Left lung (tissue), 4 donors: ENCODE measurements at regions not wholly inside any gene's neighbourhood (a gene's known extent, or its start where the extent isn't known, plus 50 kb on each side); places are given as distances from the start of the nearest gene placed in this dataset.

Experiments
- ATAC-seq: fragments of 200-7000 bp; cut with Tn5 transposase; one replicate; pipeline ENCODE4 v1.9.1; 2020; ENCODE audit warnings: moderate library complexity
- DNase-seq, 4 donors: peaks; one replicate each; pipeline ENCODE4 v3.0.0-alpha.2; 2013 to 2020
- H3K27ac ChIP-seq, 2 donors: fragments of 200-600 bp; sonication (generic) in 1 of 2; one replicate each; pipeline versions ENCODE4 v1.5.0 to v1.8.0; 2020 to 2021
- H3K27me3 ChIP-seq, 2 donors: fragments of 200-600 bp; sonication (generic) in 1 of 2; one replicate each; pipeline versions ENCODE4 v1.5.0 to v1.8.0; 2020 to 2021
- H3K36me3 ChIP-seq, 2 donors: fragments of 200-600 bp; sonication (generic) in 1 of 2; one replicate each; pipeline versions ENCODE4 v1.5.0 to v1.8.0; 2020 to 2021
- H3K4me1 ChIP-seq, 2 donors: fragments of 200-600 bp; one replicate each; pipeline ENCODE4 v1.8.0; 2021
- H3K4me3 ChIP-seq, 2 donors: fragments of 200-600 bp; sonication (generic) in 1 of 2; one replicate each; pipeline versions ENCODE4 v1.5.0 to v1.8.0; 2020 to 2021; ENCODE audit warnings: mild to moderate bottlenecking in 1 of 2
- H3K9me3 ChIP-seq, 2 donors: fragments of 200-600 bp; sonication (generic) in 1 of 2; one replicate each; pipeline versions ENCODE4 v1.5.0 to v1.8.0; 2020 to 2021
- intact Hi-C, 2 donors: fragments of 100-400 bp; cut with DNase I; formaldehyde crosslinking; loops; one replicate each; pipeline versions ENCODE4 v1.11.2 to v1.14.2; 2022
- TF ChIP-seq, protein P1 (sequence below), 2 donors: fragments of 200-600 bp; sonication (generic) in 1 of 2; IDR thresholded peaks; one replicate each; pipeline versions ENCODE4 v1.5.0 to v1.8.0; 2021; ENCODE audit warnings: antibody characterized with exemption in 2 of 2
- donor health status: DM: no; HTN: yes; CAD: no.
- donor health status: DM: no; HTN: no; CAD: no.

DNA sequence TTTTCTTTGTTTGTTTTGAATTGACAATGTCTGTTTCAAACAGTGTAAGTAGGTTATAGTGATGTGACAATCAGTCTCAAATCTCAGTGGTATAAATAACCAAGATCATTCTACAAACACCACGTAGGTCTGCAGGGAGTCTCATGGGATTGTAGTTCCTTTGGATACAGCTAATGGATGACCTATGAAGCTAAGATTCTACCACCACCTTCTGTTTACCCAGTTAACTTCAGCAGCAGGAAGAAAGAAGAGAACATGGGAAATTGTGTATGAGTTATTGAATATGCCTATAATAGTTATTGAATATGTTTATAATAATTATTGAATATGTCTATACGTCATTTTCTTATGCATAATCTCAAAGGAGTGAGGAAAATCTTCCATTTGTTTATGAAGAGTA, 63.9 kb upstream of the SLITRK5 start:
- ATAC-seq = no peak
- H3K27ac ChIP-seq = no peak overlapping the region
- H3K9me3 ChIP-seq = peaks cover 0 to 17% of the 10 kb centered on the region in 2 donors
- intact Hi-C loops = no loop called here
- TF ChIP-seq, protein P1, sequence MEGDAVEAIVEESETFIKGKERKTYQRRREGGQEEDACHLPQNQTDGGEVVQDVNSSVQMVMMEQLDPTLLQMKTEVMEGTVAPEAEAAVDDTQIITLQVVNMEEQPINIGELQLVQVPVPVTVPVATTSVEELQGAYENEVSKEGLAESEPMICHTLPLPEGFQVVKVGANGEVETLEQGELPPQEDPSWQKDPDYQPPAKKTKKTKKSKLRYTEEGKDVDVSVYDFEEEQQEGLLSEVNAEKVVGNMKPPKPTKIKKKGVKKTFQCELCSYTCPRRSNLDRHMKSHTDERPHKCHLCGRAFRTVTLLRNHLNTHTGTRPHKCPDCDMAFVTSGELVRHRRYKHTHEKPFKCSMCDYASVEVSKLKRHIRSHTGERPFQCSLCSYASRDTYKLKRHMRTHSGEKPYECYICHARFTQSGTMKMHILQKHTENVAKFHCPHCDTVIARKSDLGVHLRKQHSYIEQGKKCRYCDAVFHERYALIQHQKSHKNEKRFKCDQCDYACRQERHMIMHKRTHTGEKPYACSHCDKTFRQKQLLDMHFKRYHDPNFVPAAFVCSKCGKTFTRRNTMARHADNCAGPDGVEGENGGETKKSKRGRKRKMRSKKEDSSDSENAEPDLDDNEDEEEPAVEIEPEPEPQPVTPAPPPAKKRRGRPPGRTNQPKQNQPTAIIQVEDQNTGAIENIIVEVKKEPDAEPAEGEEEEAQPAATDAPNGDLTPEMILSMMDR (IDR thresholded peaks at IDR 0.05) = no peak
- no peaks in the 10 kb centered on the region for H3K27me3 ChIP-seq
- no peak for DNase-seq
- no peaks in the 10 kb centered on the region for H3K36me3 ChIP-seq
- H3K4me3 ChIP-seq = no peak overlapping the region
- H3K4me1 ChIP-seq = no peaks in the 10 kb centered on the region

DNA sequence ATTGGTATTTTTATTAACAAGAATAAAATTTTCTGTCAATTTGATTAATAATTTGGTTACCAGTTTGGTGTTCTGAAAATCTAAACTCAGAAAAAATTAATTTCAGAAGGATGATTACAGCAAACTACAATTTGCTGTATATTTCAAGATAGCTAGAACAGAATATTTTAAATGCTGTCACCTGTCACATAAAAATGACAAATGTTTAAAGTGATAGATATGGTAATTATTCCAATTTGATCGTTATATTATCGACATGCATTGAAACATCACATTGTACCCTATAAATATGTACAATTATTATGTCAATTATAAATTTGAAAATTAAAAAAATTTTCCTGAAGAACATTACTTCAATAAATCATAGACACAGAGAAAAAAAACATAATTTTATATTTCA, 56.9 kb upstream of the SLITRK5 start:
- intact Hi-C loops = no loop called here

More for the DNA sequence above, 56.9 kb upstream of the SLITRK5 start:
- Histone ChIP-seq H3K27me3 (no peaks in the 10 kb centered on the region), H3K36me3 (no peaks in the 10 kb centered on the region), H3K4me1 (no peaks in the 10 kb centered on the region), H3K27ac (no peak overlapping the region), H3K9me3 (no peaks in the 10 kb centered on the region), H3K4me3 (no peak overlapping the region)
- TF ChIP-seq, protein P1 (IDR thresholded peaks at IDR 0.05) = no peak
- ATAC-seq = no peak
- DNase-seq = no peak
